RWPE2 (cell line): ENCODE measurements at regions not wholly inside any gene's neighbourhood (a gene's known extent, or its start where the extent isn't known, plus 50 kb on each side); places are given as distances from the start of the nearest gene placed in this dataset.

ENCODE experiments used
- ATAC-seq: fragments of 200-7000 bp; cut with Tn5 transposase; 3 replicates; pipeline ENCODE4 v1.9.1; 2021; ENCODE audit warnings: low read depth
- DNase-seq: peaks from one replicate; pipeline ENCODE4 v3.0.0-alpha.2; 2020; ENCODE audit warnings: low spot score
- H3K27ac ChIP-seq: fragments of 450-650 bp; 2 replicates; pipeline ENCODE4 v1.5.1; 2017; ENCODE audit warnings: mild to moderate bottlenecking; ENCODE audit not compliant: poor library complexity, severe bottlenecking
- H3K27me3 ChIP-seq: fragments of 250-450 bp; sonication (Bioruptor Pico); 2 replicates; pipeline ENCODE4 v1.5.1; 2021; ENCODE audit warnings: mild to moderate bottlenecking, moderate library complexity; ENCODE audit not compliant: insufficient read depth, poor library complexity, severe bottlenecking
- H3K36me3 ChIP-seq: fragments of 250-450 bp; sonication (Bioruptor Pico); 2 replicates; pipeline ENCODE4 v1.5.1; 2020; ENCODE audit warnings: low read depth, mild to moderate bottlenecking, moderate library complexity
- H3K4me1 ChIP-seq: fragments of 250-450 bp; sonication (Bioruptor Pico); 2 replicates; pipeline ENCODE4 v1.5.1; 2021; ENCODE audit warnings: mild to moderate bottlenecking, moderate library complexity; ENCODE audit not compliant: insufficient read depth, poor library complexity, severe bottlenecking
- H3K4me3 ChIP-seq: fragments of 250-450 bp; sonication (Bioruptor Pico); 2 replicates; pipeline ENCODE4 v1.5.1; 2021; ENCODE audit warnings: mild to moderate bottlenecking, moderate library complexity; ENCODE audit not compliant: severe bottlenecking
- H3K9me3 ChIP-seq: fragments of 250-450 bp; sonication (Bioruptor Pico); 2 replicates; pipeline ENCODE4 v1.5.1; 2021; ENCODE audit warnings: mild to moderate bottlenecking, moderate library complexity; ENCODE audit not compliant: severe bottlenecking
- TF ChIP-seq, protein P1 (sequence below): fragments of 450-650 bp; IDR thresholded peaks from one replicate; pipeline ENCODE4 v1.5.1; 2017; ENCODE audit warnings: mild to moderate bottlenecking, moderate library complexity; ENCODE audit not compliant: poor library complexity, severe bottlenecking

DNA sequence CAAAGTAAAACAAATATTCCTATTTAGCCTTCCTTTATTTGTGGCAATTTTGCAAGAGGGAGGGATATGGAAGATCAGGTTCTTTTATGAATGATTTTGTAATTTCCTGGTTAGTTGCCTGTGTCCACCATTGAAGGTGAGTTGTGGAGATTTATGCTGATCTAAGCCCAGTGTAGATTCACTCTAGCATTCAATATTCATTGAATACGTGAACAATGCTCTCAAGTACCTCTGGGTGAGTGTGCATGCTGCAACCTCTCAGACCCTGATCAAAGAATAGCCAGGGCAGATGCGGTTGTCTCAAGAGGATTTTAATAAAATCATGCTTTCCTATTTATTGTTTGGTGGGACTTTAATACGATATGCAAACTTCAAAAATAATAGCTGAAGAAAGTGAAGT, 628.4 kb downstream of the SPRY1 start:
- Histone ChIP-seq H3K4me3 (no peak overlapping the region), H3K27ac (no peak overlapping the region), H3K9me3 (no peaks in the 10 kb centered on the region), H3K27me3 (no peaks in the 10 kb centered on the region), H3K36me3 (no peaks in the 10 kb centered on the region), H3K4me1 (no peaks in the 10 kb centered on the region)
- DNase-seq, result no peak
- TF ChIP-seq, protein P1, sequence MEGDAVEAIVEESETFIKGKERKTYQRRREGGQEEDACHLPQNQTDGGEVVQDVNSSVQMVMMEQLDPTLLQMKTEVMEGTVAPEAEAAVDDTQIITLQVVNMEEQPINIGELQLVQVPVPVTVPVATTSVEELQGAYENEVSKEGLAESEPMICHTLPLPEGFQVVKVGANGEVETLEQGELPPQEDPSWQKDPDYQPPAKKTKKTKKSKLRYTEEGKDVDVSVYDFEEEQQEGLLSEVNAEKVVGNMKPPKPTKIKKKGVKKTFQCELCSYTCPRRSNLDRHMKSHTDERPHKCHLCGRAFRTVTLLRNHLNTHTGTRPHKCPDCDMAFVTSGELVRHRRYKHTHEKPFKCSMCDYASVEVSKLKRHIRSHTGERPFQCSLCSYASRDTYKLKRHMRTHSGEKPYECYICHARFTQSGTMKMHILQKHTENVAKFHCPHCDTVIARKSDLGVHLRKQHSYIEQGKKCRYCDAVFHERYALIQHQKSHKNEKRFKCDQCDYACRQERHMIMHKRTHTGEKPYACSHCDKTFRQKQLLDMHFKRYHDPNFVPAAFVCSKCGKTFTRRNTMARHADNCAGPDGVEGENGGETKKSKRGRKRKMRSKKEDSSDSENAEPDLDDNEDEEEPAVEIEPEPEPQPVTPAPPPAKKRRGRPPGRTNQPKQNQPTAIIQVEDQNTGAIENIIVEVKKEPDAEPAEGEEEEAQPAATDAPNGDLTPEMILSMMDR, result no peak
- ATAC-seq, result no peak

DNA sequence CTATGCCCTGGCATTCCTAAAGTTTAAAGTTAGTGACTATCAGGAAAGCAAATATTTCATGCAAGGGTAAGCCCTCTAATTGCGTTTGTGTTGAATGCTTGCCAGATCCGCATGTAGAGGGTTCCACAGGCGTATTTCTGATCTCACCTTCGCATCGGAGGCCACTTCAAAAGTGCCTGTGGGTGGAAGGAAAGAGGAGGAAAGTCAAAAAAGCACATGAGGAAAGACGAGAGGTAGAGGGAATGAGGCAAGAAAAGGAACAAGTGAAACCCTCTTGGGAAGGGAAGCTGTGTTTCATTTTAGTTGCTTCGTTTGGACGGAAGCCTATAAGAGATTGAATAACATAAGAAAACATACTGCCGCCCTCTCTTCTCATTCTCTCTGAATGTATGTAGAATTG, 628.8 kb downstream of the SPRY1 start:
- Histone ChIP-seq H3K4me3 (no peak overlapping the region), H3K9me3 (no peaks in the 10 kb centered on the region), H3K27ac (no peak overlapping the region), H3K27me3 (no peaks in the 10 kb centered on the region), H3K4me1 (no peaks in the 10 kb centered on the region), H3K36me3 (no peaks in the 10 kb centered on the region)
- TF ChIP-seq, protein P1, result no peak
- ATAC-seq, result no peak
- DNase-seq, result no peak

DNA sequence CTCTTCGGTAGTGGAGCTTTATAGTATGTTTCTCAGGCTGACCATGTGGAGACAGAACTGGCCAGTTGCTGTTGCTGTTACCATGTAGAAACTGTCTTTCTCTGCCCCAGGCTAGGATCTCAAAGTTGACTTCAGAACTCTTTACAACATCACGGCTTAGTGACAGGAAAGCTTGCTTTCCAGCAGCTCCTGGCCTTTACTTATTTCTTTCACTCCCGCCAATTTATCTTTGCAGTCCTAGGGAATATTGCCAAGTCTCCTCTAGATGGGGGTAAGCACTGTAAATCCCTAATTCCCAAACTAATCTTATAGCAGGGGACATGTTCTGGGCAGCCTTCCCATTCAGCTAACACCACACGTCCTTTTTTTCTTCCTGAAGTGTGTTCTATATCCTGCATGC, 631.6 kb downstream of the SPRY1 start:
- DNase-seq (no peak), ATAC-seq (no peak)
- H3K4me3 ChIP-seq, result no peak overlapping the region
- TF ChIP-seq, protein P1, result no peak
- no peaks in the 10 kb centered on the region for H3K4me1 ChIP-seq
- H3K27ac ChIP-seq, result no peak overlapping the region
- no peaks in the 10 kb centered on the region for H3K36me3 ChIP-seq
- no peaks in the 10 kb centered on the region for H3K27me3 ChIP-seq
- no peaks in the 10 kb centered on the region for H3K9me3 ChIP-seq

DNA sequence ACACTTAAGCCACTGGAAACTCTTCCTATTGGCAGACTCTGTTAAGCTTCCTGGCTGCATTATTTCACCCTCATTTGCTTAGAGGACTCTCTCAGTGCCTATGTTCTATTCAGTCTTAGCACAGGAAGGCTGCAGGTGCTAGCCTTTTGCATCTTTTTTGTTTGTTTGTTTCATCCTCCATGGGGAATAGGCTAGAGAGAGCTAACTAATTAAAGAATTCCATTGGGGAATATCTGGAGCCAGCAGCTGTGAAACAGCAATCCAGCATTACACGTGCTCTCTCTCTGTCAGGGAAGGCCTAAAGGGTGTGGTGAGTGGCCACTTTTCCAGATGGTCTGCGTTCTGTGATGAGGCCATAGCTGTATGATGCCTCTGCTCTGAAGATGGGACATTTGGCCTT, 633.6 kb downstream of the SPRY1 start:
- H3K9me3 ChIP-seq, result no peaks in the 10 kb centered on the region
- ATAC-seq (no peak), DNase-seq (no peak)
- no peak overlapping the region for H3K4me3 ChIP-seq
- H3K4me1 ChIP-seq, result no peaks in the 10 kb centered on the region
- TF ChIP-seq, protein P1, result no peak
- no peaks in the 10 kb centered on the region for H3K27me3 ChIP-seq
- no peaks in the 10 kb centered on the region for H3K36me3 ChIP-seq
- no peak overlapping the region for H3K27ac ChIP-seq

DNA sequence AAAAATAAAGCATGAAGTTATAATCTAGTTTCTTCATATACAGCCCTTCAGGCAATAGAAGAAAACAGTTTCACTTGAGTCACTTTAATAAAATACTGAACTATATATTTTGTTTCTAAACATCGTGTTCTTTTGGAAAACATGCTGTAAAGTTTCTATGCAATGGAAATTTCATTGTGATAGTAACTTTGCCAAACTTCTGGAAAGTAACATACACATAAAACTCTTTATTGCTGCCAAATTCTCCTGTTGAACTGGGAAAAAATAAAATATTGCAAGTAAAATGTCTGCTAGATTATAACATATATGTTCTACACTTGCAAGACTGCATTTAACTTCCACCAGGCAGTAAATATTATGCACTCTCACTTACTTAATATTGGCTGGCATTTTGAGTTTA, 635.4 kb downstream of the SPRY1 start:
- TF ChIP-seq, protein P1, result no peak
- H3K4me3 ChIP-seq, result no peak overlapping the region
- ATAC-seq, result no peak
- DNase-seq, result no peak
- H3K4me1 ChIP-seq, result no peaks in the 10 kb centered on the region
- H3K27ac ChIP-seq, result no peak overlapping the region
- H3K27me3 ChIP-seq, result no peaks in the 10 kb centered on the region
- H3K36me3 ChIP-seq, result no peaks in the 10 kb centered on the region
- H3K9me3 ChIP-seq, result no peaks in the 10 kb centered on the region
